ENCODE measurements at regions not wholly inside any gene's neighbourhood (a gene's known extent, or its start where the extent isn't known, plus 50 kb on each side); places are given as distances from the start of the nearest gene placed in this dataset.

DNA sequence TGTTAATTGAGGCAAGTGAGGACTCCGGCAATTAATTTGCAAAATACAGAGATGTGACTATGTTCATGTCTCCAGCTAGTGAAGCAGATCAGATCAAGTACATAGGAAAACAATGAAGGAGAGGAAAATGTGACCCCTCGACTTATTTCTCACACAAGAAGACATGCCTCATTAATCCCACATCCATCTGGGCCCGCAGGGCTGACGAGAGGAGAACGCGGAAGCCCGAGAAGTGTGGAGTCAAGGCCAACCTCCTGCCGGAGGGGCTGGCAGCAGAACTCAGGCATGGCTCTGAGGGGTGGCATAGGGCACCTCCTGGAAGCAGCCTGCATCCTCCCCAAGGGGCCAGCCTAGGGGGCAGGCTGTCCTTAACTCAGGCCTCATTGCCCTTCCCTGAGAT lies 54.4 kb downstream of the ZNF503 start:
- Mint-ChIP-seq H3K27me3 (ENCODE audit: low read depth) (peaks cover 2% of the 10 kb centered on the region), H3K9me3 (no peaks in the 10 kb centered on the region), H3K36me3 (ENCODE audit: low read depth) (no peaks in the 10 kb centered on the region), H3K4me3 (no peak overlapping the region), H3K4me1 (ENCODE audit: low read depth) (no peaks in the 10 kb centered on the region), H3K27ac (no peak overlapping the region)
- DNase-seq (ENCODE audit: low spot score) = no peak

GRCh38 chr10:75345738-75346137 lies 55.8 kb downstream of the ZNF503 start:
- no peak for DNase-seq (ENCODE audit: low spot score)
- Mint-ChIP-seq H3K4me3 (no peak overlapping the region), H3K4me1 (ENCODE audit: low read depth) (no peaks in the 10 kb centered on the region), H3K36me3 (ENCODE audit: low read depth) (no peaks in the 10 kb centered on the region), H3K27ac (no peak overlapping the region), H3K9me3 (no peaks in the 10 kb centered on the region), H3K27me3 (ENCODE audit: low read depth) (no peaks in the 10 kb centered on the region)

GRCh38 chr10:75344170-75344569 lies 57.4 kb downstream of the ZNF503 start:
- H3K4me1 Mint-ChIP-seq (ENCODE audit: low read depth) = no peaks in the 10 kb centered on the region
- H3K27ac Mint-ChIP-seq = no peak overlapping the region
- no peaks in the 10 kb centered on the region for H3K36me3 Mint-ChIP-seq (ENCODE audit: low read depth)
- H3K9me3 Mint-ChIP-seq = no peaks in the 10 kb centered on the region
- no peaks in the 10 kb centered on the region for H3K27me3 Mint-ChIP-seq (ENCODE audit: low read depth)
- H3K4me3 Mint-ChIP-seq = no peak overlapping the region
- DNase-seq (ENCODE audit: low spot score) = no peak

GRCh38 chr10:75342397-75342796 lies 59.2 kb downstream of the ZNF503 start:
- Mint-ChIP-seq H3K4me3 (no peak overlapping the region), H3K4me1 (ENCODE audit: low read depth) (no peaks in the 10 kb centered on the region), H3K9me3 (no peaks in the 10 kb centered on the region), H3K36me3 (ENCODE audit: low read depth) (no peaks in the 10 kb centered on the region), H3K27ac (no peak overlapping the region), H3K27me3 (ENCODE audit: low read depth) (no peaks in the 10 kb centered on the region)
- no peak for DNase-seq (ENCODE audit: low spot score)

DNA sequence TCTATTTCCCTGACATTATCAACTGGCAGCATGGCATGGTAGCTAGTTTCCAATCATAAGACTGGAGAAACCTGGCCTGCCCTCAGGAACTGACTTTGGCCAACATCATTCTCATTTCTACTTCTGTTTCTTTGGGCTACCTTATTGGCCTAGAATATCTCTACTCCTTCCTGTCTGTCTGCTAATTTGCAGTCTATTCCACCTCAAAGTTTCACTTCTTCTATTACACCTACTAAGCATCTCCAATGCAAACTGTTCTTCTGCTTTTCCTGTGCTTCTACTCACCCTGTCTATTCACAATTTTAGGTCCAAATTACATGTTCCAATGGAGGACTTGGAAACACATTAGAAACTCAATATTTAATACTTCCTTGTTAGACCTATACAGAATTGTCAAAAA lies 65.6 kb downstream of the ZNF503 start:
- no peaks in the 10 kb centered on the region for H3K9me3 Mint-ChIP-seq
- DNase-seq (ENCODE audit: low spot score) = no peak
- H3K27ac Mint-ChIP-seq = no peak overlapping the region
- no peak overlapping the region for H3K4me3 Mint-ChIP-seq
- peaks cover 1% of the 10 kb centered on the region for H3K27me3 Mint-ChIP-seq (ENCODE audit: low read depth)
- H3K36me3 Mint-ChIP-seq (ENCODE audit: low read depth) = no peaks in the 10 kb centered on the region
- no peaks in the 10 kb centered on the region for H3K4me1 Mint-ChIP-seq (ENCODE audit: low read depth)

DNA sequence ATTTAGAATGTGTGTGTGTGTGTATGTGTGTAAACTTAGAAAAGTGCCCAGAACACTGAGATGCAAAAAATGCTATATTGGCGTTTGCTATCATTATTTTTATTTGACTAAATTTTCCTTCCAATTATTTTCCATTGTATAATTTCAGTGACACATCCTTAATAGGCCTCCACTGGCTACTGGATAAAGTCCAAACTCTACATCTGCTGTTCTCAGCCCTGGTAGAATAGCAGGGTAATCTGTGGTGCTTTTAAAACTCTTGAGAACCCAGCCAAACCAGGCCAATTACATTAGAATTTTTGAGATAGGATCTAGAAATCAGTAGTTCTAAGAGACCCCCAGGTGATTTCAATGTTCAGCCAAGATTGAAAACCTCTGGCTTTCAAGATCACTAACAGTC lies 66.4 kb downstream of the ZNF503 start:
- DNase-seq (ENCODE audit: low spot score) = no peak
- Mint-ChIP-seq H3K4me3 (no peak overlapping the region), H3K4me1 (ENCODE audit: low read depth) (no peaks in the 10 kb centered on the region), H3K27me3 (ENCODE audit: low read depth) (peaks cover 5% of the 10 kb centered on the region), H3K9me3 (no peaks in the 10 kb centered on the region), H3K27ac (no peak overlapping the region), H3K36me3 (ENCODE audit: low read depth) (no peaks in the 10 kb centered on the region)

GRCh38 chr10:75334720-75335119 lies 66.8 kb downstream of the ZNF503 start:
- Mint-ChIP-seq H3K27me3 (ENCODE audit: low read depth) (peaks cover 9% of the 10 kb centered on the region), H3K4me1 (ENCODE audit: low read depth) (no peaks in the 10 kb centered on the region), H3K36me3 (ENCODE audit: low read depth) (no peaks in the 10 kb centered on the region), H3K27ac (no peak overlapping the region), H3K4me3 (no peak overlapping the region), H3K9me3 (no peaks in the 10 kb centered on the region)
- no peak for DNase-seq (ENCODE audit: low spot score)

DNA sequence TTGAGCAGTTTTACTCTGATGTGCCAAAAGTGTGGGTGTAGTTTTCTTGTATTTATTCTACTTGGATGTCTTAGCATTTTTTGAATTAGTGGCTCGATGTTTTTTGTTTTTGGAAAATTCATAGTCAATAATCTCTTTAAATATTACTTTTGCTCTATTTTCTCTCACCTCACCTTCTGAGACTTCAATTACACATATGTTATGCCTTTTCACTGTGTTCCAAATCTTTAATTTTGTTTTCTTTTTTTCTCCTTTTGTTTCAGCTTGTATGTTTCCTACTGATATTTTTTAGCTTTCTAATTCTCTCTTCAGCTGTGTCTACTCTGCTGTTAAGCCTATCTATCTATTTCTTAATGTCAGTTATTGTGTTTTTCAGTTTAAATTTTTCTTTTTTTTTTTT lies 69.5 kb downstream of the ZNF503 start:
- no peak for DNase-seq (ENCODE audit: low spot score)
- Mint-ChIP-seq H3K4me3 (no peak overlapping the region), H3K27me3 (ENCODE audit: low read depth) (peaks cover 12% of the 10 kb centered on the region), H3K27ac (no peak overlapping the region), H3K4me1 (ENCODE audit: low read depth) (no peaks in the 10 kb centered on the region), H3K9me3 (no peaks in the 10 kb centered on the region), H3K36me3 (ENCODE audit: low read depth) (no peaks in the 10 kb centered on the region)

- Mint-ChIP-seq H3K36me3 (ENCODE audit: low read depth) (no peaks in the 10 kb centered on the region), H3K27me3 (ENCODE audit: low read depth) (peaks cover 14% of the 10 kb centered on the region), H3K4me3 (no peak overlapping the region), H3K27ac (no peak overlapping the region), H3K4me1 (ENCODE audit: low read depth) (no peaks in the 10 kb centered on the region), H3K9me3 (no peaks in the 10 kb centered on the region)
- DNase-seq (ENCODE audit: low spot score) = no peak
These were observed 70.5 kb downstream of the ZNF503 start for GRCh38 chr10:75331081-75331480.

GRCh38 chr10:75329190-75329745 lies 72.3 kb downstream of the ZNF503 start:
- no peak overlapping the region for H3K27ac Mint-ChIP-seq
- DNase-seq (ENCODE audit: low spot score) = no peak
- H3K27me3 Mint-ChIP-seq (ENCODE audit: low read depth) = peaks cover 20% of the 10 kb centered on the region
- no peaks in the 10 kb centered on the region for H3K36me3 Mint-ChIP-seq (ENCODE audit: low read depth)
- no peak overlapping the region for H3K4me3 Mint-ChIP-seq
- no peaks in the 10 kb centered on the region for H3K4me1 Mint-ChIP-seq (ENCODE audit: low read depth)
- no peaks in the 10 kb centered on the region for H3K9me3 Mint-ChIP-seq

- no peak overlapping the region for H3K27ac Mint-ChIP-seq
- no peak for DNase-seq (ENCODE audit: low spot score)
- no peaks in the 10 kb centered on the region for H3K4me1 Mint-ChIP-seq (ENCODE audit: low read depth)
- H3K36me3 Mint-ChIP-seq (ENCODE audit: low read depth) = no peaks in the 10 kb centered on the region
- no peak overlapping the region for H3K4me3 Mint-ChIP-seq
- no peaks in the 10 kb centered on the region for H3K9me3 Mint-ChIP-seq
- peaks cover 21% of the 10 kb centered on the region for H3K27me3 Mint-ChIP-seq (ENCODE audit: low read depth)
These were observed 75.3 kb downstream of the ZNF503 start for GRCh38 chr10:75326306-75326705.

- Mint-ChIP-seq H3K9me3 (peaks cover 4% of the 10 kb centered on the region), H3K27ac (no peak overlapping the region), H3K4me3 (no peak overlapping the region), H3K27me3 (ENCODE audit: low read depth) (peaks cover 2% of the 10 kb centered on the region), H3K36me3 (ENCODE audit: low read depth) (no peaks in the 10 kb centered on the region), H3K4me1 (ENCODE audit: low read depth) (no peaks in the 10 kb centered on the region)
- DNase-seq (ENCODE audit: low spot score) = no peak
These were observed 82.3 kb downstream of the ZNF503 start for GRCh38 chr10:75319274-75319673.

DNA sequence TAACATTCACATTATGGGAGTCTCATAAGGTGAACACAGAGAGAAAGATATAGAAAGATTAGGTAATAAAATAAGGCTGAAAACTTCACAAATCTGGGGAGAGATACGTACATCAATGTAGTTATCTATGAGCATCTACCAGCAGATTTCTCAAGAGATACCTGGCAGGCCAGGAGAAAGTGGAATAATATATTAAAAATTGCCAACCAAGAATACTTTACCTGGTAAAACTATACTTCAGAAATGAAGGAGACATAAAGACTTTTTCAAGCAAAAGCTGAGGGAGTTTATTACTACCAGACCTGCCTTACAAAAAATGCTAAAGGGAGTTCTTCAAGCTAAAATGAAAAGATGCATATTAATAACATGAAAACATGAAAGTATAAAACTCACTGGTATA lies 78.8 kb upstream of the COMTD1 start:
- no peaks in the 10 kb centered on the region for H3K36me3 Mint-ChIP-seq (ENCODE audit: low read depth)
- DNase-seq (ENCODE audit: low spot score) = no peak
- no peak overlapping the region for H3K4me3 Mint-ChIP-seq
- H3K27me3 Mint-ChIP-seq (ENCODE audit: low read depth) = peaks cover 2% of the 10 kb centered on the region
- no peak overlapping the region for H3K27ac Mint-ChIP-seq
- H3K9me3 Mint-ChIP-seq = peaks cover 9% of the 10 kb centered on the region
- H3K4me1 Mint-ChIP-seq (ENCODE audit: low read depth) = no peaks in the 10 kb centered on the region

DNA sequence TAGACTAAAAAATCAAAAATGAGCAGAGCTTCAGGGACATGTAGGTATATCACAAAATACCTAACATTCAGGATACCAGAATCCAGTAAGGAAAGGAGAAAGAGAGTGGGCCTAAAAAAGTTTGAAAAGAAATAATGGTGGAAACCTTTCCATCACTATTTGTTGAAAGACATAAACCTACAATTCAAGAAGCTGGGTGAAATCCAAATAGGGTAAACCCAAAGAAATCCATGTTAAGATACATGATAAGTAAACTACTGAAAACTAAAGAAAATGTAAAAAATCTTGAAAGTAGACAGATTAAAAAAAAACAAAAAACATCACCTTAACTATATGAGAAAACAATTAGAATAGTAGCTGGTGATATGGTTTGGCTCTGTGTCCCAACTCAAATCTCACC lies 76.7 kb upstream of the COMTD1 start:
- no peak for DNase-seq (ENCODE audit: low spot score)
- Mint-ChIP-seq H3K4me3 (no peak overlapping the region), H3K9me3 (peaks cover 14% of the 10 kb centered on the region), H3K27ac (no peak overlapping the region), H3K27me3 (ENCODE audit: low read depth) (peaks cover 2% of the 10 kb centered on the region), H3K4me1 (ENCODE audit: low read depth) (no peaks in the 10 kb centered on the region), H3K36me3 (ENCODE audit: low read depth) (no peaks in the 10 kb centered on the region)

GRCh38 chr10:75305675-75306074 lies 69.9 kb upstream of the COMTD1 start:
- H3K36me3 Mint-ChIP-seq (ENCODE audit: low read depth) = no peaks in the 10 kb centered on the region
- no peak overlapping the region for H3K27ac Mint-ChIP-seq
- H3K27me3 Mint-ChIP-seq (ENCODE audit: low read depth) = no peaks in the 10 kb centered on the region
- H3K9me3 Mint-ChIP-seq = peaks cover 15% of the 10 kb centered on the region
- no peak for DNase-seq (ENCODE audit: low spot score)
- no peaks in the 10 kb centered on the region for H3K4me1 Mint-ChIP-seq (ENCODE audit: low read depth)
- H3K4me3 Mint-ChIP-seq = no peak overlapping the region
